SIG-M5 (cell line): ENCODE measurements at regions not wholly inside any gene's neighbourhood (a gene's known extent, or its start where the extent isn't known, plus 50 kb on each side); places are given as distances from the start of the nearest gene placed in this dataset.
A peak's percentile ranks its signal among the peaks of the same experiment; 100 is the strongest.
"Not testable (repeated sequence)": the region's sequence is repeated elsewhere in the genome, so short reads cannot be mapped to it uniquely, and the experiment has no call there.

Experiments used
- DNase-seq: peaks from one replicate; lab custom pipeline; 2025; lab: John Stamatoyannopoulos, UW

DNA sequence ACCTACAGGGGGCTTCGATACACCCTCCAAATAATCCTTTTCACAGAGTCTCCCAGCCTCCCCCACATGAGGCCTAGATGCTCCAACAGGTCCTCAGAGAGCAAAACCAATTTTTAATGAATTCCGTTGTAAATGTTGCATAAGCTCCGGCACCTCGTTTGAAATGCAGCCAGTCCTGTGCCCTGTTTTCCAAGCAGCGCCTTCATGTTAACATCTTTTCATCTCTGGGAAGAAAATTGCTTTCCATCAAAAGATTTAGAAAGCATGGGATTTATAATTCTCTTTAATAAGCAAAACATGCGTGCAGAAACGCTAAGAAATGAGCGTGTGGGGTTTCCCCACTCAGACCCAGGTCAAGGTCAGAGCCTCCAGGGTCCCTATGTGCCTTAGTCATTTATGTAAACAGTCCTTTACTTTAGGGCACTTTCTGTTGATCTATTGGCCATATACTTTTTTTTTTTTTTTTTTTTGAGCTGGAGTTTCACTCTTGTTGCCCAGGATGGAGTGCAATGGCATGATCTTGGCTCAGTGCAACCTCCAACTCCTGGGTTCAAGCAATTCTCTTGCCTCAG lies 177.5 kb upstream of the S1PR3 start:
- no peak for DNase-seq

GRCh38 chr9:88814577-88814976 lies 176.7 kb upstream of the S1PR3 start:
- no peak for DNase-seq

- no peak for DNase-seq
Observed at GRCh38 chr9:88816141-88816540, 175.1 kb upstream of the S1PR3 start.

DNA sequence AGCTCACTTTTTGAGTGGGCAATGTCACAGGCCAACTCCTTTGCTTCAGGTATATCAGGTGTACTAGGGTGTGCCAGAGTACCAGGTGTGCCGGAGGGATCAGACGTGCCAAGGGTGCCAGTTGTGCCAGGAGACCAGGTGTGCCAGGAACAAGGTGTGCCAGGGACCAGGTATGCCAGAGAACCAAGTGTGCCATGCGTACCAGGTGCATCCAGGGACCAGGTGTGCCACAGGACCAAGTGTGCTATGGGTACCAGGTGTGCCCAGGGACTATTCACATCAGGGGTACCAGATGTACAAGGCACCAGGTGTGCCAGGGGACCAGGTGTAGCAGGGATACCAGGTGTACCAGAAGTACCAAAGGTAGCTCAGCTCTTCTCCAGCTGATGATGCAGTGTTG lies 174.7 kb upstream of the S1PR3 start:
- no peak for DNase-seq

GRCh38 chr9:88817628-88818027 lies 173.6 kb upstream of the S1PR3 start:
- no peak for DNase-seq

DNA sequence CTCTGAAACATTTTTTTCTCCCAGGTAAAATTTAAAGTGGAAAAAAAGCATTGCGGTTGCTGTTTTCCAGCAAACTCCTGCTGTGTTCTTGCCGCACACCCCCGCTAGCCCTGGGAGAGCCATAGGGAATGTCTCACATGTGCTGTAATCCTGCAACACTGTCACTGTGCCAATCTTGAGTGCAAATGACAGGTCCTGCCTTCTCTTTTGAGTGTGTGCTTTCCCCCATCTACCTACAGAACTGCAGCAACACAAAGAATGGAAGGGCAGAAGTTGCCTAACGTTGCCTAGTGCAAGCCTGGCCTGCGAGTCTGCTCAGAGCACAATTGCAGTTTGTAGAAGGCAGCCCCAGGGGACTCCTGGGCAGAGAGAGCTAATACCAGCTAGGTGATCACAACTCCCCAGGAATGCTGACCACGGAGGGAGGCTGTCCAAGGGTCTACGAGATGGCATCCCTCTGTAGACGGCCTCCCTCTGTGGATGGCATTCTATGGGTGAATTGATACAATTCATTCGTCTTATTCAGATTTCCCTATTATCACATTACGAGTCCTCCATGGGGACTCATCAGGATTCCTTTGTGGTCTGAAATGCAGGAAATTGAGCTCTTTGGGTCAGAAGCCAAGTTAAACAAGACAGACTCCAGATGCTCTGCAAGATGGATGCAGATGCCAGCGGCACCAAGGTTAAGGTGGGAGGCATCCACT lies 172.6 kb upstream of the S1PR3 start:
- DNase-seq, result no peak

DNA sequence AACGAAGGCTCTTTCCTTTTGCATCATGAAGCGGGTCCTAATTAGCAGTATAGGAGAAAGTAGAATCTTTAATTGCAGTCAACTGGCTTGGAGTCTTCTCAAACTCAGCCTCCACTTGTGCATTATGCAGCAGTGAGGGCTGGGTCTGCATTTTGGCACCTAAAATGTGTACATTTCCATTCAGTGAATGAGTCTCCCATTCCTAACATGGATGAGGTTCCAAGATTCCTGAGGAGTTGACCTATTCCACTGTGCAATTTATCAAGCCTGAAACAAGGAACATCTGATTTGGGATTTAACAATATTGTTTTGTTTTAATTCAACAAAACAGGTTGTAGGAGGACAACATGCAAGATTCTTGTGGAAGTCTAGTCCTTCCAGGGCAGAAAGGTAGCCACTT lies 171.8 kb upstream of the S1PR3 start:
- DNase-seq, result no peak

DNA sequence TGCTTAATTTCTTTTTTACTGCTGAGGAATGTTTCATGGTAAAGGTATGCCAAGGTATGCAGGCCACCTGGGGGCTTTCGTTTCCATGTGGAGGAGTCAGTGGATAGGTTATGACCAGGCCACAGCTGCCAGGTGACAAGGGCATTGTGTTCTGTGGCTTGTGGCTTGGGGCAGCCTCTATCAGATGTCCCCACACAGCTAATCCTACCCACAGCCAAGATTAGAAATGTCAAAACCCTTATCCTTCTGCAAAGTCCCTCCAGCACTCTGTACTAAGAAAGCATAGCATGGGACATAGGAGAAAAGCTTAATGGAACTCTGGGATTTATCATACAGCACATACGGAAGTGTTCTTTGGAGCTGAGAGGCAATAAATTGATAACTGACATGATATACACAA lies 171.2 kb upstream of the S1PR3 start:
- no peak for DNase-seq

GRCh38 chr9:88821033-88821745 lies 170.1 kb upstream of the S1PR3 start:
- DNase-seq, result no peak

- DNase-seq, result no peak
Observed at GRCh38 chr9:88821746-88822106, 169.5 kb upstream of the S1PR3 start.

- no peak for DNase-seq
Observed at GRCh38 chr9:88824711-88825110, 166.6 kb upstream of the S1PR3 start.

DNA sequence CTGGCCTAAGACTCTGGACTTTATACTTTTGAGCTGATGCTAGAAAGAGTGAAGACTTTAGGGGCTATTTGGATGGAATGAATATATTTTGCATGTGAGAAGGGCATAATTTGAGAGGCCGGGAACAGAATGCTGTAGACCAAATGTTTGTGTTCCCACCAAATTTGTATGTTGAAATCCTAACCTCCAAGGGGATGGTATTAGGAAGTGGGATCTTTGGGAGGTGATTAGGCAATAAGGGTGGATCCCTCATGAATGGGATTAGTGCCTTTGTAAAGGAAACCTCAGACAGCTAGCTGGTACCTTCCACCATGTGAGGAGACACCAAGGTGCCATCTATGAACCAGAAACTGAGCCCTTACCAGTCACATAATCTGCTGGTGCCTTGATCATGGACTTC lies 165.1 kb upstream of the S1PR3 start:
- no peak for DNase-seq

GRCh38 chr9:88826771-88827181 lies 164.5 kb upstream of the S1PR3 start:
- no peak for DNase-seq

GRCh38 chr9:88828018-88828417 lies 163.2 kb upstream of the S1PR3 start:
- DNase-seq, result no peak

- no peak for DNase-seq
Observed at GRCh38 chr9:88828492-88828974, 162.7 kb upstream of the S1PR3 start.

- DNase-seq, result no peak
Observed at GRCh38 chr9:88829276-88829675, 162.0 kb upstream of the S1PR3 start.

DNA sequence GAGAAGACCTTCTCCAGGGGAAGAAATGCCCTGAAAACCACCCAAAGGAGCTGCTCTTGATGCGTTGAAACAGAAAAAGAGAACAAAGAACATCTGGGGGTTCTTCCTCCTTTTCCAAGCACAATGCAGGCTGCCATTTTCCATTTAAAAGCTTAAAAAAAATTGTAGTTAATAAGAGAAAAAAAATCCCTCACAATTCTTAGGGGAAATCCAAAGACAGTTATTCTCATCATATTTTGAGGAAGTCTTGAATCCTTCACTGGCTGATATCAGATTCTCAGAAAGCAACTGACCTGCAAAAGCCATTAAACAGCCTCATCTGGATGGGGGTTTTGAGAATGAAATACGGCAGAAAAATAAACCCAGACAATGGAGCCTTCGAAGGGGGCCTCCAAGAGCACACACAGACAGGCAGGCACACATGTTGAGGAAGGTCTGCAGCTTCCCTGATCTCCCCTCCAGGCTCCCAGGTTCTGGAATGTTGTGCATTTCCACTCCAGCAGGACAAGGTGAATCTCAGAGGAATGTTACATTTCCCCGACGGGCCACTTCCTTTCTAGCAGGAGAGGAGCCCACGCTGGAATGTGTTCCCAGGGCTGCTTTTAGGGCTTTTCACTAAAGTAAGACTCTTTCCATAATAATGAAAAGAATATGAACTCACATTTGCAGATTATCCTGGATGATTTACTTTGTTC lies 159.4 kb upstream of the S1PR3 start:
- DNase-seq, result no peak

- DNase-seq, result no peak
Observed at GRCh38 chr9:88833946-88834345, 157.3 kb upstream of the S1PR3 start.

DNA sequence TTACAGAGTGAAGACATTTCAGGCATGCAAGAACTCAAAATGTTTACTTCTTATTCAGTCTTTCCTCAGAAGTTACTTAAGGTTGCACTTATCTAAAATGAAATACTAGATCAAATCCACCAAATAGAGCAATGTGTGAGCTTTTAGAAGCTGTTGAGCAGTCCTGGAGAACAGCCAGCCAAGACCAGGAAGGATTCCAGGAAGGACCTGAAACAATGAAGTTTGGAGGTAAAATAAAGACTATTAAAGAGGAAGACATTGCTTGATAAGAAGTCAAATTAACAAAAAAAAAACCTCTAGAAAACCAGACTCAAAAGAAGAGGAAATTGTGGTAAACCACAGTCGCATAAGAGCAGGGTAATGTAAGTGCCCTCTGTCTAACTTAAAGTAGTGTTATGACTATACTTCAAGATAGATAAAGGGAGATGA lies 156.2 kb upstream of the S1PR3 start:
- DNase-seq, result peak; percentile 94

DNA sequence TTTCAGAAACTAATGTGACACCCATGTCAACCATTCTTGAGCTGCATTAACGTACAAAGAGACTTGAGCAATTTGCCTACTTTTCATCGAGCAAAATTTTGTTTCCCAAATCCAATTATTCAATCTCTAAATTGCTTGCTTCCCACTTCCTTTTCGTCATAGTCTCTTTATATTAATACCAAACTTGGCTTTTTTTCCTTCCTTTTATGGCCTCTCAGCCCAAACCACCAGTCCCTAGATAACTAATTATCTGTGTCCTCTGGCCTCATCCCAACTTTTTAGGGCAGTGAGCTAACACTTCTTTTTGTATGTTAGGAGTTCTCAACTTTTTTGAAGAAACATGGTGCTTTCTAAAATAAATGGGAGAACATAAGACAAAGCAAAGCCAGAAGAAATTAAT lies 155.5 kb upstream of the S1PR3 start:
- no peak for DNase-seq

- DNase-seq, result no peak
Observed at GRCh38 chr9:88837731-88838130, 153.5 kb upstream of the S1PR3 start.

GRCh38 chr9:88849878-88850277 lies 141.4 kb upstream of the S1PR3 start:
- DNase-seq, result not testable (repeated sequence)

DNA sequence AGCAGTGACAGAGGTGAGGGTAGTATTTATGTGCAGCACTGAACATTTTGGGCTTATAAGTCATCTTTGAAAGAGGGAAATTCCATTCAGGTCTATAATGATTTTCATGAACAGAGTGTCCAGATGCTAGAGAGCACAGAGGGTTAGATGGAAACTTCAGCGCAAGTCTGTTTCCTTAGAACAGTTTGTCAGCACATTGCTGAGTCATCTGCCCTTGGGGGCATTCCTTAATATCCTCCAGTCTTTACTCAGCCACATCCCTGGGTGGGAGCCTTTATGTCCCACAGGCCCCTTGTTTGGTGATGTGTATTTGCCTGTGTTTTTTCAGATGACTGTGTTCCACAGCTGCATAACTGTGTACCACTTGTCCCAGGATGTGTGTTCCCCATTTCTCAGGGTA lies 138.5 kb upstream of the S1PR3 start:
- DNase-seq, result no peak
